ENCODE measurements at regions not wholly inside any gene's neighbourhood (a gene's known extent, or its start where the extent isn't known, plus 50 kb on each side); places are given as distances from the start of the nearest gene placed in this dataset.

DNA sequence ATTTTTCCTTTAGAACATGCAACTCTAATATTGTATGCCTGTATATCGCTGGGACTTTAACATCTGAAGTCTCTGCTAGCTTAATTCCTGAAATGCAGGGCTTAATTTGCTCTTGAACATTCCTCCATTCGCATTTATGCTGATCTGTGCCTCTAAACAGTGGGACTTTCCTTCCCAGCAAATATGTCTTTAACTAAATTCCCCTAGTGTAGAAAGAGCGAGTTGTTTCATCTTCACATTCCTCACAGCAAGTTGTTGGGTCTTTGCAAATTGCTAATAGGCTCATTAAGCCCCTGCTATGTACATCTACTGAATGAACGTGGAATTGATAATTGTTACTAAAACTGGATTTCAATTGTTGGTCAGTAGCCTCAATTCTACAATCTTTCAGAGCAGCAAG is 118.4 kb upstream of the OBI1 start:
- no peak for FAIRE-seq
- WGBS, 3 donors, result 41 to 55% (median 50%) methylated on average over 4 of the region's 4 CpGs
- H3K36me3 ChIP-seq (ENCODE audit: control insufficient read depth in 3 of 3, insufficient read depth in 2 of 3, low read depth in 1 of 3, low read length in 3 of 3), result no peaks in the 10 kb centered on the region

DNA sequence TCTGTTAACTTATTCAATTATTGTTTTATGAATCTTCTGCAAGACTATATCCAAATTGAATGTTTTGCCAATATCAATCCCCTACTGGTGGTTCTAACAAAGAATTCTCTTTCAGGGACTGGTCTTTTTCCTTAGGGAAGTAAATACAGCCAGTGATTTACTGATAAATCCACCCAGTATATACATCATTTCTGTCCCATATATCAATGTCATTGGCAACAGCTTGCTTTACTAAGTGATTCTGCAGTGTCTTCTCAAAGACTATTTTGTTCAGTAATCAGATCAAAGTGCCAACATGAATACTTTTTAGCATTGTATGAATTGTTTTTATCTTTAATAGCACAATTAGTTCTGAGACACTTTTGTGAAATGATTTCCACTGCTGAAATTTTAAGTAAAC is 114.0 kb upstream of the OBI1 start:
- Histone ChIP-seq H3K9me3 (ENCODE audit: control insufficient read depth in 2 of 2, insufficient read depth in 1 of 2, low read depth in 1 of 2, low read length in 1 of 2) (no peaks in the 10 kb centered on the region), H3K4me3 (ENCODE audit: low read depth in 1 of 3, low read length in 3 of 3) (no peak overlapping the region), H3K27ac (ENCODE audit: low read depth in 1 of 3, low read length in 2 of 3) (no peak overlapping the region), H3K4me1 (ENCODE audit: control insufficient read depth in 3 of 3, insufficient read depth in 2 of 3, low read depth in 1 of 3, low read length in 2 of 3) (no peaks in the 10 kb centered on the region), H3K27me3 (ENCODE audit: control insufficient read depth in 3 of 3, insufficient read depth in 3 of 3, low read length in 3 of 3) (peaks cover 0 to 2% (median 0%) of the 10 kb centered on the region in 3 donors), H3K36me3 (ENCODE audit: control insufficient read depth in 3 of 3, insufficient read depth in 2 of 3, low read depth in 1 of 3, low read length in 3 of 3) (no peaks in the 10 kb centered on the region)
- no peak for DNase-seq
- FAIRE-seq, result no peak

More for the DNA sequence above, 118.4 kb upstream of the OBI1 start:
- no peak for DNase-seq
- H3K9me3 ChIP-seq (ENCODE audit: control insufficient read depth in 2 of 2, insufficient read depth in 1 of 2, low read depth in 1 of 2, low read length in 1 of 2), result no peaks in the 10 kb centered on the region
- no peak overlapping the region for H3K4me3 ChIP-seq (ENCODE audit: low read depth in 1 of 3, low read length in 3 of 3)
- H3K27ac ChIP-seq (ENCODE audit: low read depth in 1 of 3, low read length in 2 of 3), result no peak overlapping the region
- H3K4me1 ChIP-seq (ENCODE audit: control insufficient read depth in 3 of 3, insufficient read depth in 2 of 3, low read depth in 1 of 3, low read length in 2 of 3), result no peaks in the 10 kb centered on the region
- no peaks in the 10 kb centered on the region for H3K27me3 ChIP-seq (ENCODE audit: control insufficient read depth in 3 of 3, insufficient read depth in 3 of 3, low read length in 3 of 3)

- H3K4me3 ChIP-seq (ENCODE audit: low read depth in 1 of 3, low read length in 3 of 3), result no peak overlapping the region
- H3K36me3 ChIP-seq (ENCODE audit: control insufficient read depth in 3 of 3, insufficient read depth in 2 of 3, low read depth in 1 of 3, low read length in 3 of 3), result no peaks in the 10 kb centered on the region
- WGBS, 3 donors, result 94 to 100% (median 96%) methylated on average over 1 of the region's 1 CpG
- no peaks in the 10 kb centered on the region for H3K9me3 ChIP-seq (ENCODE audit: control insufficient read depth in 2 of 2, insufficient read depth in 1 of 2, low read depth in 1 of 2, low read length in 1 of 2)
- FAIRE-seq (no peak), DNase-seq (no peak)
- peaks cover 0 to 2% (median 0%) of the 10 kb centered on the region in 3 donors for H3K27me3 ChIP-seq (ENCODE audit: control insufficient read depth in 3 of 3, insufficient read depth in 3 of 3, low read length in 3 of 3)
- no peak overlapping the region for H3K27ac ChIP-seq (ENCODE audit: low read depth in 1 of 3, low read length in 2 of 3)
- no peaks in the 10 kb centered on the region for H3K4me1 ChIP-seq (ENCODE audit: control insufficient read depth in 3 of 3, insufficient read depth in 2 of 3, low read depth in 1 of 3, low read length in 2 of 3)
Measured at GRCh38 chr13:78770601-78771000, 111.6 kb upstream of the OBI1 start.

DNA sequence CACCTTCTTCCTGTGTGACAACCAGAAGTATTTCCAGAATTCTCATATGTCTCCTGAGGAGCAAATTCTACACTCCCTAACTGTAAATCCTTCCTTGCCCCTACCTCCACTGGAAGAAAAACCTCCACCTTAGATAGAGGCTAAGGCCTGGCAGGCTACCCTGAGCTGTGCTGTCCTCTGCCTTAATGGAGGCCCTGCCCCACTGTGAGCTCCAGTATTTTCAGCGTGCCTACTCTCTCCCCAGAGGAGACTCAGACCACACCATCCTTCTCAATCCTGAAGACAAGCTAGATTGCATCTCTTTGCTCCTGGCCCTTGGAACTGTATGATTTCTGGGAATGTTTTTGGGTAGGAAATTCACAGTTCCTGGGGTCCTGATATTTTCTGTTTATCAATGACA is 110.0 kb upstream of the OBI1 start:
- no peak overlapping the region for H3K4me3 ChIP-seq (ENCODE audit: low read depth in 1 of 3, low read length in 3 of 3)
- no peaks in the 10 kb centered on the region for H3K4me1 ChIP-seq (ENCODE audit: control insufficient read depth in 3 of 3, insufficient read depth in 2 of 3, low read depth in 1 of 3, low read length in 2 of 3)
- H3K9me3 ChIP-seq (ENCODE audit: control insufficient read depth in 2 of 2, insufficient read depth in 1 of 2, low read depth in 1 of 2, low read length in 1 of 2), result no peaks in the 10 kb centered on the region
- H3K36me3 ChIP-seq (ENCODE audit: control insufficient read depth in 3 of 3, insufficient read depth in 2 of 3, low read depth in 1 of 3, low read length in 3 of 3), result no peaks in the 10 kb centered on the region
- peaks cover 0 to 2% (median 0%) of the 10 kb centered on the region in 3 donors for H3K27me3 ChIP-seq (ENCODE audit: control insufficient read depth in 3 of 3, insufficient read depth in 3 of 3, low read length in 3 of 3)
- WGBS, 3 donors, result 80 to 91% (median 86%) methylated on average over 1 of the region's 1 CpG
- no peak overlapping the region for H3K27ac ChIP-seq (ENCODE audit: low read depth in 1 of 3, low read length in 2 of 3)
- no peak for FAIRE-seq
- DNase-seq, result no peak

DNA sequence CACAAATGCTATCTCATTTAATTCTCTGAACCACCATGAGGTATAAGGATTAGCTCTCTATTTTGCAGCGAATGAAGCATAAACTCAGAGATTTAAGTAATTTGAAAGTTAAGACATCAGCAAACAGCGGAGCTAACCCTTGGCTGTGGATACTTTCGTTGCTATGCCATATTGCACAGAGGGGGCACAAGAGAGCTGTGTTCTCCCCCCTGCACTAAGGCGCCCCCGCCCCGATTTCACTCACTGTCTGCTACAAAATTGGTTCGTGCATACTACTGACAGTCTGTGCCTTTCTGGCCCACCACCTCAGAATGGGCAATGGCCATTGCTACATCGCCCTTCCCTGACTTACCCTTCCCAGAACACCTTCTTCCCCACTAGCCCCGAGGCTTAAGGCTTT is 105.7 kb upstream of the OBI1 start:
- no peak for FAIRE-seq
- WGBS, 3 donors, result 64 to 77% (median 71%) methylated on average over 9 of the region's 9 CpGs
- DNase-seq, result no peak

DNA sequence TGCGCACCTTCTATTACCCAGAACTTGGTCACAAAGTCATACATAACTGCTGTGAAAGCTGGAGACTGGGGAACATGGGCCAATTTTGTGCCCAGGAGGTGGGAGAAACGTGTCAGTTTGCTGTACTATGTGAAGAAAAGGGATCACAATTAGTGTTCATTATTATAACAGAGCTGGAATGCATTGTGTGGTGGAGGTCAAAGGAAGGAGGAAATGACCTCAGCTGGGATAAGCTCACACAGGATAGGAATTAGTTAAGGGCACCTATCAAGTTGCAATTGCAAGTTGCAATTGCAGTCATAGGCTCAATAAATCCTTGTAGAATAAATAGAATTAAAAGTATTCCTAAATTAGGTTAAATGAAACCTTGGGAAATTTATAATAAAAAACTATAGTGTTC is 103.9 kb upstream of the OBI1 start:
- whole genome bisulfite sequencing, 3 donors, result 49 to 54% (median 49%) methylated on average over 2 of the region's 2 CpGs
- no peak for FAIRE-seq

More for the DNA sequence above, 105.7 kb upstream of the OBI1 start:
- no peaks in the 10 kb centered on the region for H3K4me1 ChIP-seq (ENCODE audit: control insufficient read depth in 3 of 3, insufficient read depth in 2 of 3, low read depth in 1 of 3, low read length in 2 of 3)
- no peaks in the 10 kb centered on the region for H3K36me3 ChIP-seq (ENCODE audit: control insufficient read depth in 3 of 3, insufficient read depth in 2 of 3, low read depth in 1 of 3, low read length in 3 of 3)
- H3K27me3 ChIP-seq (ENCODE audit: control insufficient read depth in 3 of 3, insufficient read depth in 3 of 3, low read length in 3 of 3), result no peaks in the 10 kb centered on the region
- no peak overlapping the region for H3K4me3 ChIP-seq (ENCODE audit: low read depth in 1 of 3, low read length in 3 of 3)
- H3K9me3 ChIP-seq (ENCODE audit: control insufficient read depth in 2 of 2, insufficient read depth in 1 of 2, low read depth in 1 of 2, low read length in 1 of 2), result no peaks in the 10 kb centered on the region
- H3K27ac ChIP-seq (ENCODE audit: low read depth in 1 of 3, low read length in 2 of 3), result no peak overlapping the region

DNA sequence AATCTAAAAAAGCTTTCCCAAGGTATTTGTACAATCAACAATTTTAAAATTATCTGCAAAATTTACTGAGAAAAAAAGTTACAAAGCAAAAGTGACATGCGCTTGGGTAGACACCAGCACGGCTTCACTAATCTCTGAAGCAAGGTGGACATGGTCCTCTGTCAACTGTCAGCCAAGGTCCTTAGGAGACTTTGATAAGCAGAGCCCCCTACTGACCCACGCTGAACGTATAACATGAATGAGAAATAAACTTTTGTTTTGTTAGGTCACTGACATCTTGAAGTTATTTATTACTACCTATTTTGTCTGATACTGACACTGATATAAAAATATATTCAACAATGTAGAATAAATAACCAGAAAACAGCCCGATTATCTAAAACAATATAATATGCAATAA is 100.7 kb upstream of the OBI1 start:
- no peak overlapping the region for H3K4me3 ChIP-seq (ENCODE audit: low read depth in 1 of 3, low read length in 3 of 3)
- no peak for DNase-seq
- no peaks in the 10 kb centered on the region for H3K36me3 ChIP-seq (ENCODE audit: control insufficient read depth in 3 of 3, insufficient read depth in 2 of 3, low read depth in 1 of 3, low read length in 3 of 3)
- FAIRE-seq, result no peak
- H3K27me3 ChIP-seq (ENCODE audit: control insufficient read depth in 3 of 3, insufficient read depth in 3 of 3, low read length in 3 of 3), result no peaks in the 10 kb centered on the region
- WGBS, 3 donors, result 61 to 73% (median 68%) methylated on average over 5 of the region's 5 CpGs
- H3K27ac ChIP-seq (ENCODE audit: low read depth in 1 of 3, low read length in 2 of 3), result no peak overlapping the region
- no peaks in the 10 kb centered on the region for H3K9me3 ChIP-seq (ENCODE audit: control insufficient read depth in 2 of 2, insufficient read depth in 1 of 2, low read depth in 1 of 2, low read length in 1 of 2)
- H3K4me1 ChIP-seq (ENCODE audit: control insufficient read depth in 3 of 3, insufficient read depth in 2 of 3, low read depth in 1 of 3, low read length in 2 of 3), result no peaks in the 10 kb centered on the region

More for the DNA sequence above, 103.9 kb upstream of the OBI1 start:
- DNase-seq, result no peak
- Histone ChIP-seq H3K4me1 (ENCODE audit: control insufficient read depth in 3 of 3, insufficient read depth in 2 of 3, low read depth in 1 of 3, low read length in 2 of 3) (no peaks in the 10 kb centered on the region), H3K27ac (ENCODE audit: low read depth in 1 of 3, low read length in 2 of 3) (no peak overlapping the region), H3K4me3 (ENCODE audit: low read depth in 1 of 3, low read length in 3 of 3) (no peak overlapping the region), H3K27me3 (ENCODE audit: control insufficient read depth in 3 of 3, insufficient read depth in 3 of 3, low read length in 3 of 3) (no peaks in the 10 kb centered on the region), H3K9me3 (ENCODE audit: control insufficient read depth in 2 of 2, insufficient read depth in 1 of 2, low read depth in 1 of 2, low read length in 1 of 2) (no peaks in the 10 kb centered on the region), H3K36me3 (ENCODE audit: control insufficient read depth in 3 of 3, insufficient read depth in 2 of 3, low read depth in 1 of 3, low read length in 3 of 3) (no peaks in the 10 kb centered on the region)

DNA sequence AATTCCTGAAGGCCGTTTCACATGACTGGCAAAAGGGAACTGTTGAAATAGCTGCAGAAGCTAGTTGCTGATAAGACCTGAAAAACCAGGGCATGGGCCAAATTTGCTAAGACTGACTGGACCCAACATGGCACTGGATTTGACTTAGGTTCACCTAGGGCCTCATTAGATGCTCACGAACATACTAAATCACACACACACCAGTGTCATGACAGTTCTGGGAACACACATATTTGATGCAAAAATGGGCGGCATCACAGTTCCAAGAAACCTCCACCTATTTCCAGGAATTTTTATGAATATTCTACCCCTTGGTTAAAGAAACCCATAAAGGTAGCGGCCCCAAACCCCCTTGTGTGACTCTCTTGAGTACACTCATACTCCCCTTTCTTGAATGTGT is 99.6 kb upstream of the OBI1 start:
- 67 to 78% (median 76%) methylated on average over 4 of the region's 4 CpGs for WGBS, 3 donors
- FAIRE-seq, result no peak
- no peaks in the 10 kb centered on the region for H3K9me3 ChIP-seq (ENCODE audit: control insufficient read depth in 2 of 2, insufficient read depth in 1 of 2, low read depth in 1 of 2, low read length in 1 of 2)
- no peak for DNase-seq
- no peak overlapping the region for H3K27ac ChIP-seq (ENCODE audit: low read depth in 1 of 3, low read length in 2 of 3)
- no peaks in the 10 kb centered on the region for H3K4me1 ChIP-seq (ENCODE audit: control insufficient read depth in 3 of 3, insufficient read depth in 2 of 3, low read depth in 1 of 3, low read length in 2 of 3)
- no peaks in the 10 kb centered on the region for H3K27me3 ChIP-seq (ENCODE audit: control insufficient read depth in 3 of 3, insufficient read depth in 3 of 3, low read length in 3 of 3)
- no peaks in the 10 kb centered on the region for H3K36me3 ChIP-seq (ENCODE audit: control insufficient read depth in 3 of 3, insufficient read depth in 2 of 3, low read depth in 1 of 3, low read length in 3 of 3)
- H3K4me3 ChIP-seq (ENCODE audit: low read depth in 1 of 3, low read length in 3 of 3), result no peak overlapping the region

DNA sequence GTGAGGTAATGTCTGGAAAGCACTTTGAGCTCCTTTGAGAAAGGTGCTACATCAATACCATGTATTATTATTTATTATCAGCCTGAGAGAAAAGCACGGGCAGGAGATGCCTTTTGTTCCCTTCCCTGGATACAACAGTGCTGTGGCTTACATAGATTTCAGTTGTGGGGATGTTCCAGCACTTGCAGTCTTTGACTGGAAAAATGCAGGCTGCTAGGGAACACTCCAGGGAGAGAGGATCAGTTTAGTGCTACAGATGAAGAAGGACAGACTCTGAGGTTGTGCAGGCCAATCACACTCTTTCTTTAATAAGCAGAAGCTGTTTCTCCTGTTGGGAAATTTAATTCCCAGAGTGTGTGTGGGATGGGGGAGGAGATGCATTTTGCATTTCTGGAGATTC is 94.5 kb upstream of the OBI1 start:
- H3K9me3 ChIP-seq (ENCODE audit: control insufficient read depth in 2 of 2, insufficient read depth in 1 of 2, low read depth in 1 of 2, low read length in 1 of 2), result no peaks in the 10 kb centered on the region
- no peak for FAIRE-seq
- no peaks in the 10 kb centered on the region for H3K4me1 ChIP-seq (ENCODE audit: control insufficient read depth in 3 of 3, insufficient read depth in 2 of 3, low read depth in 1 of 3, low read length in 2 of 3)
- no peak for DNase-seq
- 43 to 52% (median 48%) methylated on average over 1 of the region's 1 CpG for WGBS, 3 donors
- no peaks in the 10 kb centered on the region for H3K27me3 ChIP-seq (ENCODE audit: control insufficient read depth in 3 of 3, insufficient read depth in 3 of 3, low read length in 3 of 3)
- no peak overlapping the region for H3K4me3 ChIP-seq (ENCODE audit: low read depth in 1 of 3, low read length in 3 of 3)
- H3K36me3 ChIP-seq (ENCODE audit: control insufficient read depth in 3 of 3, insufficient read depth in 2 of 3, low read depth in 1 of 3, low read length in 3 of 3), result no peaks in the 10 kb centered on the region
- no peak overlapping the region for H3K27ac ChIP-seq (ENCODE audit: low read depth in 1 of 3, low read length in 2 of 3)
